ENCODE measurements at regions not wholly inside any gene's neighbourhood (a gene's known extent, or its start where the extent isn't known, plus 50 kb on each side); places are given as distances from the start of the nearest gene placed in this dataset.

DNA sequence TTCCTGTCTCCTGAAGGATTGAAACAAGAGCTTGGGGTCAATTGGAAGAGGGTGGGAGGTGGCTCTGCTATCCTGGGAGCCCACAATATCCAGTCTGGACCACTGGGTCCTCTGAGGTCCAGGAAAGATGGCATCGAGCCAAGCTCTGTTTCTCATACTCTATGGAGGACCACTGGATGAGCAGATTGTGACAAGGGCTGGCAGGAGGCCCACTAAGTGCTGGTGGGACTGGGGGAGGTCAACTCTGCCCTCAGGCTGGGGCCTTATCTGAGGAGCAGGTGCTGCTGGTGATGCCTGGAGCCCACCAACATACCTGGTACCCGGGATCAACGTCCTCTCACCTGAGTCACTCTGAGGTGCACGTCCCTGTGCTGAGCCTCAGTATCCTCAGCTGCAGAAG is 142.4 kb downstream of the NDUFA10 start:
- TF ChIP-seq, protein P1, sequence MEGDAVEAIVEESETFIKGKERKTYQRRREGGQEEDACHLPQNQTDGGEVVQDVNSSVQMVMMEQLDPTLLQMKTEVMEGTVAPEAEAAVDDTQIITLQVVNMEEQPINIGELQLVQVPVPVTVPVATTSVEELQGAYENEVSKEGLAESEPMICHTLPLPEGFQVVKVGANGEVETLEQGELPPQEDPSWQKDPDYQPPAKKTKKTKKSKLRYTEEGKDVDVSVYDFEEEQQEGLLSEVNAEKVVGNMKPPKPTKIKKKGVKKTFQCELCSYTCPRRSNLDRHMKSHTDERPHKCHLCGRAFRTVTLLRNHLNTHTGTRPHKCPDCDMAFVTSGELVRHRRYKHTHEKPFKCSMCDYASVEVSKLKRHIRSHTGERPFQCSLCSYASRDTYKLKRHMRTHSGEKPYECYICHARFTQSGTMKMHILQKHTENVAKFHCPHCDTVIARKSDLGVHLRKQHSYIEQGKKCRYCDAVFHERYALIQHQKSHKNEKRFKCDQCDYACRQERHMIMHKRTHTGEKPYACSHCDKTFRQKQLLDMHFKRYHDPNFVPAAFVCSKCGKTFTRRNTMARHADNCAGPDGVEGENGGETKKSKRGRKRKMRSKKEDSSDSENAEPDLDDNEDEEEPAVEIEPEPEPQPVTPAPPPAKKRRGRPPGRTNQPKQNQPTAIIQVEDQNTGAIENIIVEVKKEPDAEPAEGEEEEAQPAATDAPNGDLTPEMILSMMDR (IDR thresholded peaks at IDR 0.05; ENCODE audit: low read length) = no peak
- no peak for TF ChIP-seq EZH2 (IDR thresholded peaks at IDR 0.05; ENCODE audit: borderline replicate concordance, low read length)
- Histone ChIP-seq H3K4me2 (ENCODE audit: low read length) (no peak overlapping the region), H3K9me3 (ENCODE audit: low read length) (peaks cover 9% of the 10 kb centered on the region), H3K27ac (ENCODE audit: low read depth, low read length, poor library complexity, severe bottlenecking) (no peak overlapping the region), H4K20me1 (ENCODE audit: insufficient read depth, low read length) (no peaks in the 10 kb centered on the region), H3K79me2 (ENCODE audit: insufficient read depth, low read length) (no peaks in the 10 kb centered on the region), H3F3A (ENCODE audit: insufficient read depth, low read length) (no peaks in the 10 kb centered on the region), H3K4me3 (ENCODE audit: low read depth, low read length, poor library complexity, severe bottlenecking) (no peak overlapping the region), H3K27me3 (ENCODE audit: insufficient read depth, low read length) (no peaks in the 10 kb centered on the region), H3K36me3 (ENCODE audit: insufficient read depth, low read length) (no peaks in the 10 kb centered on the region; the same call in 1 of the 2 replicates), H3K9ac (ENCODE audit: low read length) (no peak overlapping the region), H3K4me1 (ENCODE audit: insufficient read depth, low read length, severe bottlenecking) (no peaks in the 10 kb centered on the region), H3K9me2 (ENCODE audit: low read depth, low read length) (no peaks in the 10 kb centered on the region), H2AFZ (ENCODE audit: low read length) (no peak overlapping the region)

DNA sequence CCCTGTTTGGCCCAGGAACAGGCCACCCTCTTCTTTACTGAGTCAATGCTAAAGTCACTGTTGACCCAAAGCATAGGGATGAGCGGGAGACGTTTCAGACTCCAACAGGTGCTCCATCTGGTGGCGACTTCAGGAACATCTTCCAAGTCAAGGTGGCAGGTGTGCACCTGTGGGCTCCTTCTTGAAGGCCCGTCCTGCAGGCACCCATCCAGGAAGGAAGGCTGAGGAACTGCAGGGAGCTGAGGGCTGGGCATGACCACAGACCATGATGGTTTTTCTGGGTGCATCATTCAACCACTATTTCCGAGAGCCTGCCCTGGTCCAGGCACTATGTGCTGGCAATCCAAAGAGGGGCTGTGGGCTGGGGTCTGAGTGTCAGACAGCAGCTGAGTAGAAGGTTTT is 142.8 kb downstream of the NDUFA10 start:
- H3F3A ChIP-seq (ENCODE audit: insufficient read depth, low read length) = no peaks in the 10 kb centered on the region
- H3K4me2 ChIP-seq (ENCODE audit: low read length) = no peak overlapping the region
- no peak for TF ChIP-seq EZH2 (IDR thresholded peaks at IDR 0.05; ENCODE audit: borderline replicate concordance, low read length)
- TF ChIP-seq, protein P1 (IDR thresholded peaks at IDR 0.05; ENCODE audit: low read length) = peak; percentile 75

DNA sequence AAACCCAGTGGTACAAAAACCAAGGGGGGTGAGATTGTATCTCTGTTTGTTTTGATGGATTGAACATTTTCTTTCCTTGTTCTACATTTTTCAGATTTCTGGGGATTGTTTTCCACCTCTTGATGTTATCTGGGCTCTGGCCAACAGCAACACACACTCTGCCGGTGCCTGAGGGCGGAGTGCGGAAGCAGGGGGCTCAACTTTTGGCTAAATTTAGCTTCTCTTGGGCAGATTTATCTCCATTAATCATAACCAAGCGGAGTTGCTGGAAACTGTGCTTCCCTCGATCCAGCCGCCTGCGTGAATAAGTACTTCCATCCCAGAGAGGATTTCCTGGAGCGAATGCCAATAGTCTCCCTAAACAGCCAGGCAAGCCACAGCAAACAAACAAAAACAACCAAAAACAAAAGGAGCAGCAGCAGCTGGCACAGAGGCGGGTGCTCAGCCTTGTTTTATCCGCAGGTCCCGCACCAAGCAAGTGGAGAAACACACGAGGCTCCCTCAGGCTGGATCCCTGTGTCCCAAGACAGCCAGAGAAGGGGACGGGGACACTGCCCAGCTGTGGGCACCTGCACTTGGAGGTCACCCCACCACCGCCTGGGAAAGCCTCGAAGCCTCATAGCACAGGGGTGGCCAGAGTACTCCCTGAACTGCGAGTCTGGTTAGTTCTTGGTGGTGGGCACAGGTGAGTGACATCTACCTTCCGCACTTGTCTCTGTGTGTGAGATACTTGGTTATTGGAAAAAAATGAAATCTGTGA is 143.4 kb downstream of the NDUFA10 start:
- Histone ChIP-seq H3K79me2 (ENCODE audit: insufficient read depth, low read length) (no peaks in the 10 kb centered on the region), H3K4me2 (ENCODE audit: low read length) (no peak overlapping the region), H3K27ac (ENCODE audit: low read depth, low read length, poor library complexity, severe bottlenecking) (no peak overlapping the region), H3K9me3 (ENCODE audit: low read length) (peaks cover 9% of the 10 kb centered on the region), H3K9ac (ENCODE audit: low read length) (no peak overlapping the region), H4K20me1 (ENCODE audit: insufficient read depth, low read length) (no peaks in the 10 kb centered on the region), H2AFZ (ENCODE audit: low read length) (no peak overlapping the region), H3K4me3 (ENCODE audit: low read depth, low read length, poor library complexity, severe bottlenecking) (no peak overlapping the region), H3F3A (ENCODE audit: insufficient read depth, low read length) (no peaks in the 10 kb centered on the region), H3K4me1 (ENCODE audit: insufficient read depth, low read length, severe bottlenecking) (no peaks in the 10 kb centered on the region), H3K9me2 (ENCODE audit: low read depth, low read length) (no peaks in the 10 kb centered on the region), H3K27me3 (ENCODE audit: insufficient read depth, low read length) (0 out of 2 replicates have a peak, but pooled peaks cover 3% of the 10 kb centered on the region), H3K36me3 (ENCODE audit: insufficient read depth, low read length) (no peaks in the 10 kb centered on the region; the same call in 1 of the 2 replicates)
- no peak for TF ChIP-seq EZH2 (IDR thresholded peaks at IDR 0.05; ENCODE audit: borderline replicate concordance, low read length)
- TF ChIP-seq, protein P1 (IDR thresholded peaks at IDR 0.05; ENCODE audit: low read length) = no peak

More for the DNA sequence above, 142.8 kb downstream of the NDUFA10 start:
- Histone ChIP-seq H3K79me2 (ENCODE audit: insufficient read depth, low read length) (no peaks in the 10 kb centered on the region), H3K27ac (ENCODE audit: low read depth, low read length, poor library complexity, severe bottlenecking) (no peak overlapping the region), H2AFZ (ENCODE audit: low read length) (no peak overlapping the region), H3K27me3 (ENCODE audit: insufficient read depth, low read length) (no peaks in the 10 kb centered on the region), H3K4me1 (ENCODE audit: insufficient read depth, low read length, severe bottlenecking) (no peaks in the 10 kb centered on the region), H3K36me3 (ENCODE audit: insufficient read depth, low read length) (no peaks in the 10 kb centered on the region; the same call in 1 of the 2 replicates), H3K9me2 (ENCODE audit: low read depth, low read length) (no peaks in the 10 kb centered on the region), H3K9ac (ENCODE audit: low read length) (no peak overlapping the region), H3K9me3 (ENCODE audit: low read length) (peaks cover 9% of the 10 kb centered on the region), H3K4me3 (ENCODE audit: low read depth, low read length, poor library complexity, severe bottlenecking) (no peak overlapping the region), H4K20me1 (ENCODE audit: insufficient read depth, low read length) (no peaks in the 10 kb centered on the region)

All from OCI-LY1 (cell line).